Glomerular visceral epithelial cell (primary cell): ENCODE measurements at regions not wholly inside any gene's neighbourhood (a gene's known extent, or its start where the extent isn't known, plus 50 kb on each side); places are given as distances from the start of the nearest gene placed in this dataset.
"Not testable (repeated sequence)": the region's sequence is repeated elsewhere in the genome, so short reads cannot be mapped to it uniquely, and the experiment has no call there.

ENCODE experiments used
- DNase-seq: peaks from one replicate; pipeline ENCODE4 v3.0.0-alpha.2; 2016; ENCODE audit errors: extremely low spot score

DNA sequence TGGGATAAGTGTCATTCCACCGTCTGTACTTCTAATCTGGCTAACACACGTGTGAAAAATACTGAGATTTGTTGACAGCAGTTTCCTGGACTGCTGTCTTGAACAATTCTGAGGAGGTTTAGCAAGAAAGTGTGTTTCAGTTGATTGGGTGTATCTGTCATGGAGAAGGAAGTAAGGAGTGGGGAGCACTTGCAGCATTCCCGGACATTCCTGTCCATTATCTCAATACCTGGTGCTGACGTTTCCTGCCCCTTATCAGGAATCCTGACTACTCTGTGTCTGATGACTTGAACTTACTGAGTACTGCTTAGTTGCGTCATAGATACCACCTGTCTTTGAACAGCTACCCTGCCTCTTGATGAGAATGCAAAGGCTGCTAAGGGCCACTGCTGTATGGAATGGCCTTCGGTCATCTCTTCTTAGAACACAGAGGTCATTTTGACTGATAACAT, 72.0 kb upstream of the VKORC1L1 start:
- no peak for DNase-seq

GRCh38 chr7:65804887-65805286, 68.0 kb upstream of the VKORC1L1 start:
- DNase-seq: no peak

DNA sequence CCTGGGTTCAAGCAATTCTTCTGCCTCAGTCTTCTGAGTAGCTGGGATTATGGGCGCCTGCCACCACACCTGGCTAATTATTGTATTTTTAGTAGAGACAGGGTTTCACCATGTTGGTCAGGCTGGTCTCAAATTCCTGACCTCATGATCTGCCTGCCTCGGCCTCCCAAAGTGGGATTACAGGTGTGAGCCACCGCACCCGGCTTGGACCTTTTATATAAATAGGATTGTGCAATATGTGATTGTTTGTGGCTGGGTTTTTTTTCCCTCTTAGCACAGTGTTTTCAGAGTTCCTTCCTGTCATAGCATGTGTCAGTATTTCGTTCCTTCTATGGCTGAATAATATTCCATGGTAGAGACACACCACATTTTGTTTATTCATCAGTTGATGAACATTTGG, 65.8 kb upstream of the VKORC1L1 start:
- DNase-seq: not testable (repeated sequence)

- no peak for DNase-seq
Measured at GRCh38 chr7:65809259-65809981, 63.5 kb upstream of the VKORC1L1 start.

GRCh38 chr7:65809982-65810288, 62.9 kb upstream of the VKORC1L1 start:
- DNase-seq: no peak

DNA sequence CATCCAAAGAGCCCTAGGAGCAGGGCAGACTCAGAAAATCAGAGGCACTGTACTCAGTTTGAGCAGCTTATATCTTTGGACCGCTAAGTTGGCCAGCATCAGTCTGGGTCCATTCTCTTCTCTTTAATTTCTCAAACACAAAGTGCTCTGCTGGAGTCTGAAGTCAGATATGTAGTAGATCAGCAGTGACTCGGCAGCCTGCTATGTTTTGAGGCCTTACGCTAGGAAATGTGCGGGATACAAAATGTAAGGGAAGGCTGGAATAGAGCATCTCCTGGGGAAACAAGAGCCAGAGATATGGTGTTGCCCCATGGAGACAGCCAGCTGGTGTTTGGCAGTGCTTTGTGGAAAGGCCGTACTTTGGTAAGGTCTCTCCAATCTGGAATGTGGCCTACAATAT, 60.6 kb upstream of the VKORC1L1 start:
- DNase-seq: no peak

DNA sequence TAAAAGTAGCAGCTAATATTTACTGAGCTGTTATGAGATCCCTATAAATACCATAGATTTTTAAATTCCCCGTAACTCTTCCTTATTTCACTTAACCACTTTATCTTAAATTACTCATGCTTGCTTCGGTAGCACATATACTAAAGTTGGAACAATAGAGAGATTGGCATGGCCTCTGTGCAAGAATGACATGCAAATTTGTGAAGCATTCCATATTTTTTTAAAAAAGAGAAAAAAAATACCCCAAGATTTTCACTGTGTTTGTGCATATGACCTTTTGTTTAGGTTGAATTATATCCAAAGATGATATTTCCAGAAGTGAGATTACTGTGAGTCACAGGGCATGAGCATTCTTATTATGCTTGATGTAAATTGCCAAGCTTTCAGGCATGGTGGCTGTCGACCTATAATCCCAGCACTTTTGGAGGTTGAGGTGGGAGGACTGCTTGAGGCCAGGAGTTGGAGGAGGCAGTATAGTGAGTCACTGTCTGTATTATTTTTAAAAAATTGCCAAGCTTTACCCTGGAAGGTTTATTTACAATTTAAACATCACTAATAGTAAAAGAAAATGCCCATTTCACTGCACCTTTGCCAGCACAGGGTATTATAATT, 58.2 kb upstream of the VKORC1L1 start:
- not testable (repeated sequence) for DNase-seq

- DNase-seq: no peak
Measured at GRCh38 chr7:65820287-65820950, 52.5 kb upstream of the VKORC1L1 start.
